H4 (cell line): ENCODE measurements at regions not wholly inside any gene's neighbourhood (a gene's known extent, or its start where the extent isn't known, plus 50 kb on each side); places are given as distances from the start of the nearest gene placed in this dataset.
A peak's percentile ranks its signal among the peaks of the same experiment; 100 is the strongest.

Source experiments
- DNase-seq: peaks from one replicate; pipeline ENCODE4 v3.0.0-alpha.2; 2015; ENCODE audit warnings: low spot score

DNA sequence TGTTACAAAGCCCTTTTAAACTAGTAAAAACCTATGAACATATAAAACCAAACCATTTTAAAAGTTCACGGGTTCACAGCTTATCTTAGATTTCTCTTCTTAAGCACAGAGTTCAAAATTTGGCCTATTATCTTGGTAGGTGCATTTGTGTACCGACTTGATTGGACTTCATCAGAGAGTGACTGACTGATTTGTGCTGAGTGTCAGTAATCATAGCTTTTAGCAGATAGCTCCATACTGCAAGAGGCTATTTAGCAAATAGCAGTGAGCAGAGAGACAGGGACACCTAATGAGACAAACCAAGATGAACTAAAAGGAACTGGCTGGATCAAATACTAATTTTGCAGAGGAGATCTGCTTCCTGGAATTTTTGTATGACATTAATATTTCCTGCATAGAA lies 274.5 kb downstream of the PRR16 start:
- no peak for DNase-seq

DNA sequence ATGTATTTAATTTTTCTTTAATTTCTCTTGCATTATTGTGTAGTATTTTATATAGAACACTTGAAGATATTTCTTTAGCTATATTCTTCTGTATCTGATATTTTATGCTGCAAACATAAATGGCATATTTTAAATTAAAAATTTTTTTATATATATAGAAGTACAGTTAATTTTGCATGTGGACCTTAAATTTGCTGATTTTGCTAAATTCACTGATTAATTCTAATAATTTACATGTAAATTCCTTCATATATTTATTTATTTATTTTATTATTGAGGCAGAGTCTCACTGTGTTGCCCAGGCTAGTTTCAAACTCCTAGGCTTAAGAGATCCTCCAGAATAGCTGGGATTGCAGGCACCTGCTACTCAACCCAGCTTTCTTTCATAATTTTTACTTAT lies 276.9 kb downstream of the PRR16 start:
- DNase-seq, result no peak

DNA sequence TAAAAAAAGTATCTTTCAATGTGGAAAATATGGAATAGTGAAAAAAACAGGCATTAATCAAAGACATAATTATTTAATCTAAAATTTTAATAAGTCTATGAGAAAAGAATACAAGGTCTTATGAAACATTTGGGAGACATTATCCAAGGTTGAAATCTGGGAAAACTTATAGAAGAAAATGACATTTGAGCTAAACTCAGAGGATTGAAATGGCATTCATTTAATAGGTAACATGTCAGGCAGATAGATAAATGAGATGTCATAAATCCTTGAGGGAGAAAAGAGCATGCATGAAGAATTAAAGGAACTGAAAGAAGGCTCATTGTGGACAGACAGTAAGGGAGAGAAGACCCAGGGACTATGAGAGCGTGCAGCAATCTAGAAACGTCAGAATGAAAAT lies 284.4 kb downstream of the PRR16 start:
- no peak for DNase-seq

DNA sequence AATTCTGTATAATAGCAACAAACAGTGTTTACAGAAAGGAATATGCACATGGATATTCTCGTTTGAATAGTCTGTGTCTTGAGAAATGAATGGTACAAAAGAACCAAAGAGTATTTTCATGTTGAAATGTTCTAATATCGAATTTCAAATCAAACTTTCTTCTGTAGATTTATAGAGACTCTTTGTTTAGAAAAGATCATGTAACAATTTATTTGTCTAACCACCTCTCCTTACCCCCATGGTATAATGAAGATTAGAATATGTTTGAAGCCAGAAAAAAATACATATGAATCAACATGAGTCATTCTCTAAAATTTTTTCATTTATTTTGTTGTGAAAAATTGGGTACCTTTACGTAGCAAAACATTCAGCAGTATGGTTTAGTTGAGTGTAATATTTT lies 285.6 kb downstream of the PRR16 start:
- no peak for DNase-seq

DNA sequence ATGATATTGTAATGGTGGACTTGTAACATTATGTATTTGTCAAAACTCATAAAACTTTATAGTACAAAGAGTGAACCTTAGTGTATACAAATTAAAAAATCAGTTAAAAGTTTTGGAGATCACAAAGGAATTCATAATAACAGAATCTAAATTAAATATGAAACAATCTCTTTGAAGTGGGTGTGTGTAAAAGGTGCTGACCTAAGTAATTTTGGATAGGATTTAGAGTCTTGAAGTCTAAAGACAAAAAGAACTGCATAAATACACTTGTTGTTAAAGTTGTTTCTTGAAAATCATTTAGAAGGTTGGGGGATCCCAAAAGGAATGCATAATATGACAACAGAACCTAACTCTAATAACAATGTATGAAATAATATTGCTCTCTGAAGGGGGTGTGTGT lies 295.5 kb downstream of the PRR16 start:
- no peak for DNase-seq

DNA sequence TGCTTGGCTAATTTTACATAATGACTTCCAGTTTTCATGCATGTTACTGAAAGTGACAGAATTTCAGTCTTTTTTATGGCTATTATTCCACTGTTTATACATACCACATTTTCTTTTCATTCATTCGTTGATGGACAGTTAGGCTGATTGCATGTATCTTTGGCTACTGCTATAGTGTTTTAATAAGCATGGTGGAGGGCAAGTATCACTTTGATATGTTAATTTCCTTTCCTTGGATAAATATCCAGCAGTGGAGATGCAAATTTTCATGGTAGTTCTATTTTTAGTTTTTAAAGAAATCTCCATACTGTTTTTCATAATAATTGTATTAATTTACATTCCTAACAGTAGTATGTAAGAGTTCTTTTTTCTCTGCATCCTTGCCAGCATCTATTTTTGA lies 297.9 kb downstream of the PRR16 start:
- DNase-seq, result no peak

DNA sequence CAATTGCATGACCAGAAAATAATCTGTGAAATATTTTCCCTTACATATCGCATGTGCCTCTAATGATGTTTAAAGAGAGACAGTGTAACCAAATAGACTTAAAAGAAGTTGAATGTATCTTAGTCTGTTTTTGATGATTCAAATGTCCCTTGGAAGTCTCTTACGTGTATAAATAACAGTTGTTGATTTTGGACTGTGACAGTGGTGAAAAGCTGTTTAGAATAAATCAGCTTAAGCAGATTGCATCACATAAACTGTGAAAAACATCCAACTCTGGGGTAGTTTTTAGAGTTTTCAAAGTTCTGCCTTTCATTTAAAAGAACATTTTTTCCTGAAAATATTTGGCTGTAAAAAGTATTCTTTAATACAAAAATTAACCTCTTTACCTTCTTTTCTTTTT lies 301.1 kb downstream of the PRR16 start:
- peak; percentile 27 for DNase-seq

DNA sequence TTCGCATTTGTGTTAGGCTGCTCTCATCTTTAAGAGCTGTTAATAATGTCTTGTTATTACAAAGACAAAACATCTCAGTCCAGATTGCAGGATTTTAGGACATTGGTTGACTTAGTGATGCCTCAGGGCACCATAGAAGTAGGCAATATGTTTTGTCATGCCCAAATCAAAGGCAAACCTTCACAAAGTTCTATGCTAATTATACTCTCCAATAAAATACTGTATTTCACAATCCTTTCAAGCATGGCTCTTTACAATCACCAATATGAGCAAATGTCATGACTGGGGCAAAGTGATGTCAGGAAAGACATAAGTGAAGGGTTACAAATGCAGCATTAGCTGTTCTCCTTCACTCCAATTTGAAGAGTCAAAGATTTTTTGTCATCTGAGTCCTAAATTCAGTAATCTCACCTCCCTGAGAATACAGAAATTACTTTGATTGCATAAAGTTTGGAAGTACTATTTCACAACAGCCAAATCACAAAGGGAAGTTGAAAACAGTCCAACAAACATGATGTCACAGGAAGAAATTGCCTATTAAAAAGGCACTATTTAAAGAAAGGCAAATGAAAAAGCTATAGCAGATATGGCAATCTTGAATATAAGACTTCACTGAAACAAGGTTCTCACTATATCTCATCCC lies 303.2 kb downstream of the PRR16 start:
- peak; percentile 29 for DNase-seq

DNA sequence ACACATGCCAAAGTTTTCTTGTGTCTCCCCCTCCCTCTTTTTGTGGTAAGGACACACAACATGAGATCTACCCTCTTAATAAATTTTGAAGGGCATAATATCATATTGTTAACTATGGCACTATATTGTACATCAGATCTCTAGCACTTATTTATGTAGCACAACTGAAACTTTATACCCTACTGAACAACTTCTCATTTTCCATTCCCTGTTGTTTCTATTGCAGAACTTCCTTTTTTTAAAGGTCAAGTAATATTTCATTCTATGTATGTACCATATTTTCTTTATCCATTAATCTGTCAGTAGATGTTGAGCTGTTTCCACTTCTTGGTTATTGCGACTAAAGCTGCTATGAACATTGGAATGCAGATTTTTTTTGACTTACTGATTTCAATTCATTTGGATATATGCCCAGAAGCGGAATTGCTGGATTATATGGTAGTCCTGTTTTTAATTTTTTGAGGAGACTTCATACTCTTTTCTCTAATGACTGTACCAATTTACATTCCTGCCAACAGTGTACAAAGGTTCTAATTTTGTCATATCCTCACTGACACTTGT lies 305.3 kb downstream of the PRR16 start:
- DNase-seq, result no peak

DNA sequence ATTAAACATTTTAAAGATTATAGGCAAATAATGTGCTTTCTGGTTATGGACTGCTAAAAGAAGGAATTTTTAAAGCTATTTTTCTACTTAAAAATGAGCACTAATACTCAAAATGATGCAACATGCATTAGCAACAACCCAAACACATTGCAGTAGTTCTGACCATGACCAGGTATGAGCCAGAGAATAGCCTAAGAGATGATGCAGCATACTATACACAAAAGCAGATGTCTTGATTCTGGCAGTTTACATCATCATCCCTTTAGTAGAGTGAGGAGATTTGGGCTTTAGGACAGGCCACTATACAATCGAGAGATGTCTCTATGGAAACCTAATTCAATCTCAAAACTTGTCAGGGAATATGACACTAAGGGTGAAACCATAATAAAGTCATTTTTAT lies 307.1 kb downstream of the PRR16 start:
- no peak for DNase-seq

DNA sequence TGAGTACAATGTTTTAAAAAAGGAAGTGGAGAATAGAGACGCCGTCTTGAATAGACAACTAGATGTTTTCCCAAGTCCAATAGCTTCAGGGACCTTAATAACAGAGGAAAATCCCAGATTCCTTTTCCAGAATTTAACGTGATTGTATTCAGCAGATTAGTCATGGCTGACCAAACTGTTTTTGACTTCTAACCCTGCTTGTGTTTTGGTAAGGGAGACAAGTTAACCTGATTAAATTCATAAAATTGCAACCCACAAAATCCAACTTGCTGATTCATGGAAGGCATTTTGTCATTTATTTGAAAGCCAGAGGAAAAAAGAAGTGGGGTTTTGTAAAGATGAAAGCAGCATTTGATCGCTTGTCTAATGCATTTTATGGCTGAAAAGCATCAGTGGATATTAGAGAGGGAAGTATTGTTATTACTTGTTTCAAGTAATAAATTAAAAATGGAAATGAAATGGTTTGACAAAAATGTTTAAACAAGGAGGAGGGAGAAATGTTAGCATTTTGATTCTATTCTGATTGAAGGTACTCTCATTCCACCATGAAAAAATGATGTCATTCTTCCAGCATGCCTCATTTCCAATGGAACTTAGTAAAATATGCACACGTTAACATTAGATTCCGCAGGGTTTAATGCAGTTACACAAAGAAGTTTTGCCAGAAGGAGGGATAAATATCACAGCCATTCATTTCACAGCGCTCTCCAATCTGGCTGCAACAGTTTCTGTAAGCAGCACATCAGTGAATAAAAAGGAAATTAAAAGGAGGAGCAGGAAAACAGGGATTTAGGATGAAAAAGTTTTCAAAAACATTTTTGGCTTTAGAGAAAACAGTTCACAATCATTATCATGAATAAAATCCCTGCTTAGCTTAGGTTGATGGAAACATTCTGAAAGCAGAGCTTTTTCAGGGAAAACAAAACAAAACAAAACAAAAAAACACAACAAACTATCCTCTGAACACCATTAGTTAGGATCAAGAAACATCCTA lies 314.7 kb downstream of the PRR16 start:
- peak; percentile 68 for DNase-seq

DNA sequence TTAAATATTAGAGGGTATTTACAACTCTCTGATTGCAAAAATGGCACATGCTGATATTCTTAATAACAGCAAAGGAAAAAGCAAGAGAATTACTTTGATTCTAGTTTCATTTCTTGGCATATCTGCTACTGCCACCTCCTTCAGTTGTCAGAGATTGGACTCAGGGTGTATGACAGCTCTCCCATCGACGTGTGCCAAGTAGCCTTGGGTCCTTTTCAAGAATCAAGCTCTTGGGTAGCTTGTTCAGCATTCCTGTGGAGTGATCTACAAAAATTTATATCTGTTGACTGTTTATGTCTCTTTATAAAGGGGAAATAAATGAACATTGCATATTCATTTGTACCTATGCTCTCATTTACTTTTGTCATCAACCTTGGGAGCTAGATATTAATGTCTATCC lies 315.6 kb downstream of the PRR16 start:
- no peak for DNase-seq

DNA sequence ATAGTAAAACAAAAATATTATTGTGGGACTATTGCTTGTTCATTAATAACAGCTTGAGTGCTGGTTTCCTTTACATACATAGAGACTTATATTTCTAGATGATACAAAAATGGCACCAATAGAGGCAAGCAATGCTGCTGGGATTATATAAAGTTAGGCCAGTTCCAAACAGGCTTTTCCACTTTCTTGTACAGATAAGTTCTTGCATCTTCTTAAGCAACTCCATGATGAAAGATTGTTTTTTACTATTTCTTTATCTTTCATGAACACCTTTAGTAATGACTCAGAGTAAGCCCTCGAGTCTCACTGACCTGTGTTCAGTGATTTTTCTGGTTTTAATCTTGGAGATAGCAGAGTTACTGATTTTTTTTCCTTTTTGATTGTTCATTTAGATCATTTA lies 324.4 kb downstream of the PRR16 start:
- DNase-seq, result no peak

DNA sequence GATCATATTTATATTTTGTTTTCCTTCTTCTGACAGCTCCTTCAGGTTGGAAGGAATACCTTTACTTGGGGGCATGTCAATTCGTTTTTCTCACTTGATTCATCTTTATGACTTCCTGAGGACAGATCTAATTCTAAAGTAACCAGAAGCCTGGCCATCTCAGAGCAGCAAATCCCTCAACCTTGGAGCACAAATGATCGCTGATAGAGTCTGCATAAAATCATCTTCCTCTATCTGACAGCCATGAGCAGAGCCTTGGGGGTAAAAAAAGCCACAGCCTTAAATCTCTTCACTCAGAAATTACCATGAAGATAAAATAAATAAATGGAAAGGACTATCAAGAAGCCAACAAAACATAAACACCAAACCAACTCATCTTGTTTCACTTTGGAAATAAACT lies 325.8 kb downstream of the PRR16 start:
- no peak for DNase-seq

DNA sequence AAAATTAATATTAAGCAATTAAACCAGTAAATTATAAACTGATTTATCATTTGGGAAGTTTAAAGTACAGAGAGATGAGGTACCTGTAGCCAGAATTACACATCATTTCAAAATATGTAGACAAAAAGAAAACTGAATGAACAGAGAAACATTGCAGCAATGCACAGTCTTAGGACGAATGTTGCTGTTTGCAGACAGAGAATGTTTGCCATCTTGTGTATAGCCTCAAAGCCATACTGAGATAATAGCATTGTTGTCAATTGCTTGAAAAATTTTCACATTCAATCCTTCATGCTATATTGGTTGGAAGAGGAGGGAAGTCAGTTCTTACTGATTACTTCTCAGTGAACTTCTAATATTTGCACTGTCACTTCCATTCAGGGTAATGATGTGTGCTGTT lies 326.2 kb downstream of the PRR16 start:
- DNase-seq, result no peak

DNA sequence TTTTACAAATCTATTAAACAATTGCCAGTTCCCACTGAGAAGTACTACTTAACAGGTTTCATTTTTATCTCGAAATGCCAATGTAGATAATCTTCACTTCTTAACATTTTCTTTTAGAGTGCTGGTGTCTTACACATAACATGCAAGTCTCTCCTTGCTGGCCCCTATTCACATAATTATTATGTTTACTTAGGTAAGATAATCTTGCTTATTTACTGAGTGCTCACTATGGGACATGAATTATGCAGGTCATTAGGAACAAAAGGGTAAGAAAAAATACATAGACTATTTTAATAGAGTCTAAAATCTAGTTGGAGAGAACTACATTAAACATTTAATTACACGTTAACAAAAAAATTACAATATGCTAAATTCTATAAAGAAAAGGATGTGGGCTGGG lies 328.4 kb downstream of the PRR16 start:
- no peak for DNase-seq

DNA sequence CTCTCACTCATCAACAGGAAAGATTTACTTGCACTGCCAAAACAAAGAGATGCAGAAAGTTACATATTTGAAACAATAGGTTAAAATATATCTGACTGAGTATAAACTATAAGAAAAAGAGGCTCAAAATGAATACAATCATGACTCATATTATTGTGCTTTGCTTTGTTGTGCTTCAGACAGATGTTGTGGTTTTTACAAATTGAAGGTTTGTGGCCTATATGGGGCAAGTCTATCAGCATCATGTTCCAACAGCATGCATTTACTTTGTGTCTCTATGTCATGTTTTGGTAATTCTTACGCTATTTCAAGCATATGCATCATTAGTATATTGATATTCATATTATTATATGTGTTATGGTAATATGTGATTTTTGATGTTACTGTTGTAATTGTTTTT lies 330.0 kb downstream of the PRR16 start:
- peak; percentile 29 for DNase-seq

DNA sequence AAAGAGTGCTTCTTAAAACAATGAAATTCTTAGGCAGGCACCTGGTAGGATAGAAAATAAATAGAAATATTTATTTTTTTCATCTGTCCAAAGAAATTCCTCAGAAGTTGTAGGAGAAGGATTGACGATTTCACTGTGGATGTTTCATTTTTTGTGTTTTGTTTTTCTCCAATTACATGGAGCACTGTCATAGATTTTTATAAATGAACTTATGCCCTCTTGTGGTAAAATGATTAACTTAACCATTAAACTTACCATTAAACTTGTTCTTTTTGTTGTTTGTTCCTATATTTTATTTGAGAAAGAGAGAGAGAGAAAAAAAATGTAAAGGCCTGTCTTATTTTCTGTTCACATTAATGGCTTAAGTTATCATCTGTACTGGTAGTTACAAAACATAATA lies 339.2 kb downstream of the PRR16 start:
- DNase-seq, result peak; percentile 26

DNA sequence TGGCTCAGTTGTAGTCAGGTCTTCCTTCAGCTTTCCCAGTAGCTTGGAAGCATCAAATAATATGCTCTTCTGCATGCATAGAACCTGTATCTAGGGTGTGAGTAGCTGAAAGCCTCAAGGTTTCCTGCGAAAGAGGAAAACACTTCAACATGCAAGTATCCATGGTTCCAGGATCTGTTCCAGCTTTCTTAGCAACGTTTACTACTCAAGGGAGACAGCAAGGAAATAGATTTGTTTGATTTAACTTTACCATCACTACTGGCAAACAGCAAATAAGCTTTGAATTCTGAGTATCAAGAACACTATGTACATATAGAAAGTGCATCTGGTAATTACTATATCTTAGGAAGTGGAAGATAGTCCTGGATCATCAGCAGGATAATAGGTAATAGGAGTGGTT lies 341.0 kb downstream of the PRR16 start:
- no peak for DNase-seq

DNA sequence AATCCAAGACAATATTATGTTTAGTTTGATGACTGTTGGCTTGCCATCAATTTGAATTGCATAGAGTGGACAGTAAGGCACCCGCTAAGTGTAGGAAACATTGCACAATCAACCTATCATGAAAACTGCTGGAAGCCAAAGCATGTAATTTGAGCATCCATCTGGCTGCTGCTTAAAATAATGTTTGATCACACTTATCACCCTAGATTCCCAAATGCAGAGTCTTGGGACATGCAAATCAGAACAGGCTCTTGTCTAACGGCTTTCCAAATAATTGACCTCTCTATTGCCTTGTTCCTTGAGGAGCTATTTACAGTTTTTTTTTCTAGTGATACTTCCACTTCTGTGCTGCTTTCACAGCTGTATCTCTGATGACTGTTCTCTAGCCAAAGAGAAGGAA lies 342.1 kb downstream of the PRR16 start:
- DNase-seq, result no peak

DNA sequence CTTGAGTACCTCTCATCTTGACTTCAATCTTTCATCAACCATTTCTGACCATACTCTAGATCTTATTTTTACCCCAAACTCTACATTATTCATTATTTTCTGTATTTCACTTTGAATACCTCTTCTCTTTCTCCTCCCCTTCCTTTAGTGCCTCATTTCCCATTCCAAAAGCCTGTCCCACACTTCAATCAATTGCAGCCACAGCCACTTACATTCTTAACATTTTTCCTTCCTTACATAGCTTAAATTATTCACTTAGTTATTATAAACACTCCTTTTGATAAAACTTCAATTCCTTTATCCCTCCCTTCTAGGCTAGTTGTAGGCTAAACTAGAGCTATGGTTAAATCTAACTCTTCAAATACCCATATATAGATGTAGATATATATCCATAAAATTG lies 344.0 kb downstream of the PRR16 start:
- no peak for DNase-seq

DNA sequence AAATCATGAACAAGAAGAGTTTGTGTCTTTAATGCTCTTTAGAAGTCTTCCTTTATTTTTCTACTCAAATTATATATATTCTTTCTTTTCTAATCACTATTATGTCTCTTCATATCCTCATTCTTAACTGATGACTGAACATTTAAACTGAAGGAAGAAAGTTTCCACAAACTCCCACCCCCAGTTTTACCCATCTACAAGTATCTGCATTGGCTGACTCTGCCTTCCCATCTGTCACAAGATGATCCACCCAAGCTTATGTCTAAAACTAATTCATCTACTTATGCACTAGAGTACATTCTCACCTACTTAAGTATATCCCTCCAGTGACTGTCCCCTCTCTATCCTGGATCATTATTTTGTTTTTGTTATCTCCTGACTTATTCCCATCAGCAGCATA lies 344.5 kb downstream of the PRR16 start:
- DNase-seq, result no peak

DNA sequence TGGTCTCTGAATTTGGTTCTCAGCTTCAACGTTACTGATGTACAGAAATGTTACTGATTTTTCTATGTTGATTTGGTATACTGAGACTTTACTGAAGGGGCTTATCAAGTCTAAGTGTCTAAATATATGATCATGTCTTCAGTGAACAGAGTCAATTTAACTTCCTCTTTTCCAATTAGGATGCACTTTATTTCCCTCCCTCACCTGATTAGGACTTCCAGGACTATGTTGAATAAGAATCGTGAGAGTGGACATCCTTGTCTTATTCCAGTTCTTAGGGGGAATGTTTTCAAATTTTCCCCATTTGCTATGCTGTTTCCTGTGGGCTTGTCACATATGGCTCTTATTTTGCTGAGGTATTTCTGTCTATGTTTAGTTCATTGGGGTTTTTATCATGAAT lies 349.5 kb downstream of the PRR16 start:
- no peak for DNase-seq
